Stimulated activated CD4-positive, alpha-beta T cell treated with anti-CD3 and anti-CD28 coated beads, Interleukin-4, amount 100 ng/mL, for 4 hours (primary cell): ENCODE measurements at regions not wholly inside any gene's neighbourhood (a gene's known extent, or its start where the extent isn't known, plus 50 kb on each side); places are given as distances from the start of the nearest gene placed in this dataset.

ENCODE experiments used
- DNase-seq, 2 experiments: peaks; one replicate each; pipeline ENCODE4 v3.0.0-alpha.2; 2020

DNA sequence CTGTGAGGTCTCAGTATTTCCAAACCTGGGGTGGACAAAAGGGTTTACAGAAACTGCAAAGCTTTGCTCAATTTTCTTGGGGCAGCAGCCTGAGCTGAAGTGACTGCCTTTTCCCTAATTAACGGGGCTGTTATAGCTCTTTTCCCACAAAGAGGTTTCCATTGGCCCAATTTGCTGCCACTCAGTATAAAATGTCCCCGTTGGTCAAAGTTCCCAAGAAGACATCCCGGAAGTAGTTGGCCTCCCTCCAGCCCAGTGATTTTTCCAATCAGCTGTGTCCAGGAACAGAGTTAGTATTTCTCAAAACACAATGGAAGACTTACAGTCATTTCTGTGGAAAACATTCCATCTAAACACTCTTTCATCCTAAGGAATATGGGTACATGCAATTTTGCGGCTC lies 643.6 kb downstream of the ACTL7B start:
- DNase-seq: no peak

DNA sequence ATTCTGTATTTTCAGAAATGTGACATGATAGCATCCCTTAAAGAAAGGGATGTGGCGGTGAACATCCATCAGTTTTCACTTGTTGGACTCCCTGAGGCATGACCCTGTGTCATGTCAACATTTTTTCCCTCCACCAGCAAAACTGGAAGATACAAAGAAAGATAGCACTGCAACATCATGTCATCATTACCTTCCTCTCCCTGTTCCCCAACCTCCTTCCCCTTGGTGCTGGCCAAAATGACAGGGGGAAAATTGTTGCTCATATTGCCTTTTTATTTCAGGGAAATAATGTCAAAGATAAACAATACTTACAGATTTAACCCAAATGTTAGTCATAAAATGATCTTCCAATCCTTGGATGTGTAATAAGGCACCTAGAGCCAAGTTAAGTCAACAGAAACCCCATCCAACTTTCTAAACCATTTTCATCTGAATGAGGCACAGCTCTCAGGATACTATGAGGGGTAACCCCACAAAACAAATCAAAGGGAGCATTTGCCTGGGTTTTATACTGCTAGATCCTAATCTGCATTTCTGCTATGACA lies 644.3 kb downstream of the ACTL7B start:
- no peak for DNase-seq

DNA sequence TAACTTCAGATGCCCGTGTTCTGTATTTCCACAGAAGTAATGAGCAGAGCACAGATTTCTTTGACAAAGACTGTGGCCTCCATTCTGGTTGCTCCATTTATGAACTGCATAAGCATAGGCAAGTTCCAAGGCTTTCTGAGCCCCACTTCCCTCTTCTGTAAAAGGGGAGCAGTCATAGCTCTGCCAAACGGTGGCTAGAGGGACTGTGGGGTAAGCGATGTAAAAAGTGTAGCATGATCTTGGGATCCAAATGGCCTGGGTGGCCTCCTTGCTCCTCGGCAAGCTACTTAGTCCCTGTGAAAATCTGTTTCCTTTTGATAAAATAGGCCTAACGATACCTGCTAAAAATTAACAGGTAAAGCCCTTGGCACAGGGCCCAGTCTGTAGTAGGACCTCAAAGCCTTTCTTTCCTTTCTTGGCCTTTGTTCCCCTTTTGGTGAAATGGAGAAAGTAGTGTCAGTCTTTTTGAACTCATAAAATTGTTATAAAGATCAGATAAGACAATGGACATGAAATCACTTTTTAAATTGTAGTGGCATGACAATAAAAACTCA lies 646.6 kb downstream of the ACTL7B start:
- no peak for DNase-seq

DNA sequence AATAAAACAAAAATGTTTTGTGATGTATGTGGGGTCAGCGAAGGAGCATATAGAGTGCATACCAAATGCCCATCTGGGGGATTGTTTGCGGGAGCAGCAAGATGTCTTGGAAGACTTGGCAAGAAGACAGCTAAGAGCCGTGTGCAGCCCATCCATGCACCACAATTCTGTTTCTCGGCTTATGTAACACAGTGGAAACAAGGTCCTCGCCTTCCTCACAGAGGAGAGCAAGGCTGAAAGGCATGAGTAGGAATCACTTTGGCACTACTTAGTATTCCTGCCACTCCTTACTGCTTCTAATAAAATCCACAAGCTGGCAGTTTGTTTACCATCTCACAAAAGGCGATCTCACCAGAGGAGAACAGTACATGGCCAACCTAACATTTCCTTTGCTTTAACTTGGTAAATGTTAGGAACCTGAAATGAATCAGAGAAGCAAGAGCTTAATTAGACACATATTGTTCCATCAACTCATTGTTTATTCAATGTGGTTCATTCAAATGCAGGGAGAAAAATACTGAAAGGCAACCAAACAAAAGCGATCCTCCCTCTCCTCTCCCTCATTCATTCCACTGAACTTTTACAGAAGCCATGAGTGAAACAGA lies 648.1 kb downstream of the ACTL7B start:
- no peak for DNase-seq

DNA sequence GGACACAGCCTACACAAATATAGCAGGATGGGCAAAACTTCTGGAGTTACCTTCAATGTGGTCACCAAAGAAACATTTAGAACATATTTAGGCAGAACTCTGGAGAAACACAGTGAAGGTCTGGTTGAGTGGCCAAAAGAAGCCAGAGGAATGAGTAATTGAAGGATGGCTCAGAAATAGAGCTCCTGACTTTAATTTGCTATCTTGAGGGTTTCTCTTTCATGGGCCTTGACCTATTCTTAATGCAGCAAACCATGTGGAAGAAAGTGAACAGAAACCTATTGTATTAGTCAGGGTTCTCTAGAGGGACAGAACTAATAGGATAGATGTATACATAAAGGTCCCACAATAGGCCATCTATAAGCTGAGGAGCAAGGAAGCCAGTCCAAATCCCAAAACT lies 650.5 kb downstream of the ACTL7B start:
- DNase-seq: no peak

DNA sequence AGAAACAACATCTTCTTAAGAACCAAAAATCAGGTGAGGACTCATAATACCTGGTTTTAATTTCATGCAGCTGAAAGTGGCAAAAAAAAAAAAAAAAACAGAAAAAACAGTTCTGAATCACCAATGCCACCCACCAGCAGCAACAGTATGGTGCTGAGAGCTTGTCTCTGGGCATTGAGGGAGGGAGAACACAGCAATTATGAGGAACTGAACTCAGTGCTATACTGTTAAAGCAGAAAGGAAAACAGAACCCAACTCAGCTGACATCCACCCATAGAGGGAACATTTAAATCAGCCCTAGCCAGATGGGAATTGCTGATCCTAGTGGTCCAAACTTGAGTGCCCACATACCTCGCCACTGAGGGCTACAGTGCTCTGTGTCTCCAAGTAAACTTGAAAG lies 657.9 kb downstream of the ACTL7B start:
- no peak for DNase-seq

DNA sequence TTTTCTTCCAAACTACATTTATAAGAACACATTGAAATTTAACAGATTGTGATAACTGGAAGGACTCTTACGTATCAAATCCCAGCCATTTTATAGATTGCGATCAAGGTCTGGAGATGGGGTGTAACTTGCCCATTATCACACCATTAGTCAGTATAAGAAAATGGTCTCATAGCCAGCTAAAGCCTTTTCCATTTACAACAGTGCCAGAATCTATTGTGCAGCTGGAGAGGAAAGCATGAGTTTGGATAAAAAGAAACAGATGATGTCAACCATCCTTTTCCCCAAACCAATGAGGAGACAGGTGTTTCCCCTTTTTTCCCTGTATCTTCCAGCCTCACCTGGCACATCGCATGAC lies 658.8 kb downstream of the ACTL7B start:
- DNase-seq: no peak

DNA sequence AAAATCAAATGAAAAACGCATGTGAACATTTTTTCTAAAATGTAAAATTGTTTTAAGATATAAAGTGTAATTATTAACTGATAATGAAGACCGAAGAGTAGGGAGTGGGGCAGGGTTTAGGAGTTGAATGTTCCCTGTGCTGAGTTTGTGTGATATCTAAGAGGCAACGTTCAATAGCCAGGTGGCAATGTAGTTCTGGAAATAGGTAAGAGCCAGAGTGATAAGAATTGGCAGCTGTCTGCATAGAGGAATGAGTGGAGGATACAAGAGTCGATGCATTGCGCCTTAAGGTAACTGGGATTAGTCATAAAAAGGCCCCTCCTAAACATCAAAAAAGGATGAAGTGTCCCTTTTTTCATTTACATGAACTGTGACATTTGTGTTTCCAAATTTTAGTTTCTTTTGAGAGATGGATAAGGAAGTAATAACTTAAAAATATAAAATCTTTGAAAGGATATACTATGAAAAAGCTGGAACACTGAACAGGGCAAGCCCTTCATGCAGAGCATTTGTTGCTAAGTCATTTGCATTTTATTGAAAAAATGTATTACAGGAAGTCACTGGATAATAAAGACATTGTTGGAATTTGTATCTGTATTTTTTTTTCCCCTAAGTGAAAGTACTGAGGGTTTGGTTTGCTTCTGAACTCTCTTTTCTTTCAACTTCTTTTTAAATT lies 659.3 kb downstream of the ACTL7B start:
- DNase-seq: no peak

DNA sequence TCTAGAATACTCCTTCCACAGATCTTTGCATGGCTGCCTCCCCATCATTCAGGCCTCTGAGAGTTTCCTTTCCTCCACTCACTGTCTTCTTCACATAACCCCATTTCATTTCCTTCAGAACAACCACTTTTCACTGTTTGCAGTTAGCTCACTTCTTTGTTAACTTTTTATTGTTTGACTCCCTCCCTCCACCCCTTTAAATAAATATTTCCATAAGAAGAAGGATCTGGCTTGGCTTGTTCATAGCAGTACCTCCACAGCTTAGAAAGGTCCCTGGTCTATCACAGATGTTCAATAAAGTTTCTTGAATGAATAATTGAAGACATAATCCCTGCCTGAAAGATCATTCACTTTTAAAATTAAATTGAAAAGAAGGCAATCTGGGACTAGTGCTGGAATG lies 661.6 kb downstream of the ACTL7B start:
- no peak for DNase-seq

DNA sequence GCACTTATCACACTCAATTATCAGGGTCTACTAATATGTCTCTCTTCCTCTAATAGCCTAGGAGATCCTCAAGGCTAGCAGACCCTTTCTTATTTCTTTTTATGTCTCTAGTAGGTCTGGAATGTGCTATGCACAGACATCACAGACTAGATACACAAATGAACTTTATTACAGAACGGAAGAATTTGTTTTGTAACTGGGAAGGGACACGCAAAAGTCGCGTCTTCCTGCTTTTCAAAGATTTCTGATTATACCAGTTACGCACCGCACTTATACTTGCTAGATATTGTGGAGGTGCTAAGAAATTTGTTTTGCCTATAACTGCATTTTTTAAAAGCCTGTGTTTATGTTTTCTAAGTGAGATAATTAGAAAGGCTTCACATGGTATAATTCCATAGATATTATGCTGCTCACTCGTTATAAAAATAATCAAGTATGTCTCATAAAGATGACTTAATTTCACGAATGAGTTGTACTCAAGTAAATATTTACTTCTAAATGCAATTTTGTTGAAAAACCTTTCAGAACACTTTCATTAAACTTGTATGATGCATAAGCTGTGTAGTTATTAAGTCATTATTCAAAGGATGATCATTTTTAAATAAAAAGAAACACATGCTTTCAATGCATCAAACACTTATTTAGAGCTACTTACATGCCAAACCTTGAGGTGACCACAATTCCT lies 662.6 kb downstream of the ACTL7B start:
- no peak for DNase-seq

DNA sequence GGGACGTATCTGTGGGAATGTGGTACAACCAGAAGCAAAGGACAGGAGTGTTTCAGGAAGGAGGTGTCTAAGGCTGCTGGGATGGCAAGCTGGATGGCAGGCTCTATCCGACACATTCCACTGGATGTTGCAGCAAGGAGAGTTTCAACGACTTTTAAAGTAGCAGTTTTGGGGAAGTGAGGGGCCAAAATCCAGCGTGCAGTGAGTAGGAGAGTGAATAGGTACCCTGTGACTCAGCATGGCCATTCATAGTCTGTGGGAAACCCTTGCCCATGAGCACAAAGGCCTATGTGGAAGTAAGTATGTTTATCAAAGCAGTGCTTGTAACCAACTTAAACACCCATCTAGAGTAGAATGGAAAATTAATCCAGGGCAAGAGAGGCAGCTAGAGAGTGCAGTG lies 664.7 kb downstream of the ACTL7B start:
- DNase-seq: no peak

DNA sequence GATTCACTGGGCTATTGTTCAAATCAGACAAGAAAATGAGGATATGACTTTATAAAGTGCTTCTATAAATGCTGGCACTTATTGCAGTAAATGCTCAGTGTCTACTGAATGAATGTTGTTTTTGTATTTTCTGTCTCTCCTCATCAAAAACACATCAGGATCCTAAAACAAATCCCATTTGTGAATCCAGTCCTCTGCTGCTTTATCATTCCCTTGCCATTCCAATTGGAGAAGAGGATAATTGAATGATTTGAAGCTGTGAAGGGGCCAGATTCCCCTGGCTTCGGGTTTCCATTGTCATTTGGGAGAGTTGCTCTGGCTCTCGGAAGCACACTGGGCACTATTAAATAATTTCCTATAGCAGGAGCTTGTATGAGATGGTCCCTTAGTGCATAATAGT lies 666.8 kb downstream of the ACTL7B start:
- DNase-seq: no peak

DNA sequence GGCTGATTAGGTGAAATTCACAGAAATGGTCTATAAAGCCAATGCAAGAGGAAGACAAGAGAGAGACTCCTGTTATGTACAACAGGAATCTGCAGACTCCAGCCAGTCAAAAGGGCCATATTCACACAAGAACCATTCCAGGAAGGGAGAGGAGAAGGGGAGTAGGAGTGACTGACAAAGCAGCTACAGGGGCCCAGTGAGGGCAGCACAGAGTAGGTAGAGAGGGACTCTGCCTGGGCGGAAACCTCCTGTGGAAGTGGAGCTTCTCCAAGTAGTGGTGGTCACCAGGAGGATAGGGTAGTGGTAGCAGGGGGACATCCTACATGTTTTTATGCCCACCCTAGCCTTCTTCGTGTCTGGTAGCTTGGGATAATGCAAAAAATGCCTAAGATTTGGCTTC lies 667.3 kb downstream of the ACTL7B start:
- no peak for DNase-seq

DNA sequence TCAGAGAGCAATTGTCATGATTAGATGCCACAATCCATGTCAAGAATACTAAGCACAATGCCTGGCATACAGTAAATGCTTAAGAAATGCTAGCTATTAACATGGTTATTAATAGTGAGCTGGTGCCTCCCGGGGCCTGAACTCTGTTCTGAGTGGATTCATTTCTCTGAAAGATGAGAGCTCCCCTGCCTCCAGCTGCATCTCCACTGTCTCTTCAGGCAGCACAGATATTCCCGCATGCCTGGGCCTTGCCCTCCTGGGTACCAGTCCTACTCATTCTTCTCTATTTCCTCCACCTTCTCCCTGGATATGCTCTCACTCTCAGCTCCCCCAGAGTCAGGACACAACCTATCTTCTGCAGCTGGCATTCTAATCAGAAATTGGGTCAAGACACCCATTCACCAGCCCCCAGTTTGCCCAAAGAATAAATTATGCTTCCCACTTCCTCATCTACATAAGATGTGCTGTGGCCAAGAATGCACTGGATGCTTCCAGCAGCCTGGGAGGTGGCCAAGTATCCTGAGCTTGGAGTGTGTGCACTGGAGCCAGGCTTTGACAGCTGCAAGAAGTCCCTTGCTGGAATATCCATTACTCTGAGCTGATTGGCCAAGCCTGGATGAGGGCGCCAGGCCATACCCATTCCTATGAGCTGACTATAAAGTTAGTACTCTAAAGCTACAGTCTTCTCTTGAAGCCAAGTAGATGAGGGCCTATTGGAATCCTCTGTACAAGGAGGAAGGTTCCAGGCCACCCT lies 669.0 kb downstream of the ACTL7B start:
- DNase-seq: no peak

DNA sequence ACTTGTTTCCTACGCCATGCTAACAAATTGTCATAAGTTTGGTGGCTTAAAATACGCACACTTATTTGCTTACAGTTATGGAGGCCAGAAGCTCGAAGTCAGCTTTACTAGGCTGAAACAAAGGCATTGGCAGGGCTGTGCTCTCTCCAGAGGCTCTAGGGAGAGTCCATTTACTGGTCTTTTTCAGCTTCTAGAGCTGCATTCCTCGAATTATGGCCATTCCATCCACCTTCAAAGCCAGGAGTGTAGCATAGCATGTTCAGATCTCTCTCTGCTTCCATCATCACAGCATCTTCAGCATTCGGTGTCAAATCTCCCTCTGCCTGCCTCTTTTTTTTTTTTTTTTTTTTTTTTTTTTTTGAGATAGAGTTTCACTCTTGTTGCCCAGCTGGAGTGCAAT lies 670.2 kb downstream of the ACTL7B start:
- DNase-seq: no peak

DNA sequence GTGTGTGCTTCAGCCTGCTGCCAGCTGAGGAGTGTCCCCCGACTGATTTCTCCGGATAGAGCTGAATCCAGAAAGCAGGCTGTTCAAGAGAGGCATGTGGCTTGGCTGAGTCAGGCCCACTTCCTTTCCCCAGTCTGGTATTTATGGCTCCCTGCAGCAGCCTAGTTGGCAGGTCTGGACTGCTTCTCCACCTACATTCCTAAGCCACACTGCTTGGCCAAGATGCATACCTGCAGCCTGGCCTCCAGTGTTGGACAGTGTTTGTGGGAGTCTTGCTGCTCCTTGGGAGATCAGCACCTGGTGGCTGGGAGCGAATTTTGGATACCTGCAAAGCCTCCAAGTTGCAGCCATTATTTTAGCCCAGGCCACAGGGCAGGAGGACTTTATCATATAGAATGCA lies 670.8 kb downstream of the ACTL7B start:
- no peak for DNase-seq

DNA sequence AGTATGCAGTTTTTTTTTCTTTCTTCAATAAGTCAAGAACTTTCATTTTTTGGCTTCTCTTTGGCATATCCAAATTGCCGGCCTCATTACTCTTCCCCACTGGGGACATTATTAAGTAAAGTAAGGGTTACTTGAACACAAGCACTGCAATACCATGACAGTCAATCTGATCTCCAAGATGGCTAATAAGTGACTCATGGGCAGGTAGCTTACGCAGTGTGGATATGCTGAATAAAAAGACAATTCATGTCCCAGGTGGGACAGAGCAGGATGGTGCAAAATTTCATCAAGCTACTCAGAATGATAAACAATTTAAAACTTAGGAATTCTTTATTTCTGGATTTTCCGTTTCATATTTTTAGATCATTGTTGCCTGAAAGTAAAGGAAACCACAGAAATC lies 671.8 kb downstream of the ACTL7B start:
- no peak for DNase-seq

DNA sequence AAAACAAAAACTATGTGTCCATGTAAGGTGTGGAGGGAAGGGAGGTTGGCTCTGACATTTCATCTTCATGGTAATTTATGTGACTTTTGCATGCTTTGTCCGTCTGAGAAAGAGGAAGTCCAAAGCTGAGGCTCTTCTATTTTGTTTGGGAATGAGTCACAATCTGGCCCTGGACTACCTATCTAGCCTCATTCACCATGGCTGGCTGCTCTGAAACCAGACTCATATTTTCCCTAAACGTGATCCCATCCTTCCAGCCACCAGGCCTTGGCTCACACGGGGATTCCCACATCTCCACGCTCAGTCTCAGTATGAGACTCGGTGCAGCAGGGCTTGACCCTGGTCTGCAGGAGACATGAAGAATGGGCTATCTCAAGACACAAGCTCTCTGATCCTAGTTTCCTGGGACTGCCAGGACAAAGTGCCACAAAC lies 672.8 kb downstream of the ACTL7B start:
- DNase-seq: no peak

DNA sequence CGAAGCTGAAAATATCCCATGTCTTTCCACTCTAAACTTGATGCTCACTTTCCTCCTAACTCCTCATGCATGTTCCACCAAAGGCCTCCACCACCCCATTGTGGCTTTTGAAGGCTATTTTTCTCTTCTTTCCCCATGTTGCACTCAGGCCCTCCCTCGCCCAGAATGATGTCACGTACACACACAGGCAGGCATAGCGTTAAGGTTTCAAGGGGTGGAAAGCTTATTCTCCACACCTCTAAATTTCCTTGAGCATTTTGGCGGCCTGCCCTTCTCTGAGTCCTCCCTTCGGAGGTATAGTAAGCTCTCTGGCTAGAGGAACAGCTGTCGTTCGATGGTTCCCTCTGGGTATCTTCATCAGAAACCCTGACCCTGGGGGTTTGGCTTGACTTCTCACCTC lies 673.5 kb downstream of the ACTL7B start:
- DNase-seq: no peak

DNA sequence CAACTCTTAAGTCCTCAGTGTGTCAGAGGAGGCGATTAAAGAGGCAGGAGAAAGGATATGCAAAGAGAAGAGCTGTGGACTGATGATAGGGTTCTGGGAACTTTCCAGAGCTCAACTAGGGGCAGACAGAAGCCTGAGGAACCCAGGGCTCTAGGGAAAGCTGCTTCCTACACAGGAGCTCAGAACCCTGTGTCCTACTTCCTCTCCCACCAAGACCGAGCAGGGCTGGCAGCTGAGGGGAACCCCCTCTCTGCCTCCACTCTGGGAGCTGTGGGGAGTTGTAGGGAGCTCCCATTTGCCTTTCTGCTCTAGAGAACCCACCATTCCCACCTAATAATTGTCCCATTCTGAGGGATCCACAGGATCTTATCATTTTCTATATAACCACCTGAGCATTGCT lies 674.3 kb downstream of the ACTL7B start:
- no peak for DNase-seq

DNA sequence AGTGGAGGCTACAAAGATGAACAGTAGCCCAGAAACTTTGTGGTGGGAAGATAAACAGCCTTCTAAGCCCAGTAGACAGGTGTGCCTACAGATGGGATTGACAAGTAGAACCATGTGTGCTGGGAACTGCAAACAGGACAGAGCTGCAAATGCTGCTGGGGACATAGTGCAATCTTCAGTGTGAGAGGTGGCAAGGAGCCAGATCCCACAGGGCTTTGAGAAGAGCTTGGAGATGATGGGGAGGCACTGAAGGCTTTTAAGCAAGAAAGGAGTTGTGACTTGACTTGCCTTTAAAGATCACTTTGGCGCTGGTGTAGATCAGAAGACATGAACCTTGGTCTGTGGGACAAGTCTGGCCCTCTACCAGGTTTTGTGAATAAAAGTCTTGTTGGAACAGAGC lies 675.2 kb downstream of the ACTL7B start:
- no peak for DNase-seq

DNA sequence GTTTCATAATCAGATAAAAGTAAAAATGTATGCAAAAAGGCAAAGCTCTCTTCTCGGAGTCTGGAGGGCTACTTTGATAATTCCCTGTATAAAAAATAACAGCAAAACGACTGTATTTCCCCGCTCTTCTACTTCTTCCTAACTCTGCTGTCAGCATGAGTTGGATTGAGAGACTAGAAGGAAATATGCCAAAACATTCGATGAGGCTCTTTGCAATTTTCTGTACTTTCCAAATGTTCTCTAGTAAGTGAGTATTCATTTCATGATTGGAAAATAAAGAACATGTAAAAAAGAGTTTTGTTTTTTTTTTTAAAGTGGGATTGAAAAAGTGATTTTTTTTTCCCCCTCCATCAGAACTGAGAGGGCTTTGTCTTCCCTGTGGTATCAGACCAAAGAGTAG lies 677.5 kb downstream of the ACTL7B start:
- no peak for DNase-seq

DNA sequence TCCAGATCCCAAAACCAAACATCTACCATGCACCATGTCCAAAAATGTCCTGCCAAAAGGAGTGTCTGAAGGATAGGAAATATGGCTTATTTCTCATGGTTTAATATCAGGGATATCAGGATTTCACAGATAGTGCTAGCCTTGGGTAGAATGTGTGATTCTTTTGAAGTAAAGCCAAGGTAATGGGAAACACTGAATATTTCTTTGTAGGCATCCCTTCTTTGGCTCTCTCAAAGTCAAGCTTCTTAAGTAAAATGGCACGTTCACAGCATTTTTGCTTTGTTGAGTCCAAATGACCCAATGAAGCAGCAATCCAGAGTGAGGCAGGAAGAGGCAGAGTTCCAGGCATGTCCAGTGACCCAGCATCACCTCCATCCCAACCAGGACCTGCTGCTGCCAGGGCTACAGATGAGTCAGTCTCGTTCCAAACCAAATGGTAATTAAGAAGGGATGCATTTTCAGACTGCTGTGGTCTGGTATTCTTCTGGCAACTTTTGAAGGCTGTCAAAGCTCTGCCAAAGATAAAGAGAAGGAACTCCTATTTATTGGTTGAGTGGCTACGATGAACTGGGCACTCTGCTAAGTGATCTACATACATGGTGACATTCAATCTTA lies 678.8 kb upstream of the KLF4 start:
- no peak for DNase-seq
